ENCODE measurements at regions not wholly inside any gene's neighbourhood (a gene's known extent, or its start where the extent isn't known, plus 50 kb on each side); places are given as distances from the start of the nearest gene placed in this dataset.

DNA sequence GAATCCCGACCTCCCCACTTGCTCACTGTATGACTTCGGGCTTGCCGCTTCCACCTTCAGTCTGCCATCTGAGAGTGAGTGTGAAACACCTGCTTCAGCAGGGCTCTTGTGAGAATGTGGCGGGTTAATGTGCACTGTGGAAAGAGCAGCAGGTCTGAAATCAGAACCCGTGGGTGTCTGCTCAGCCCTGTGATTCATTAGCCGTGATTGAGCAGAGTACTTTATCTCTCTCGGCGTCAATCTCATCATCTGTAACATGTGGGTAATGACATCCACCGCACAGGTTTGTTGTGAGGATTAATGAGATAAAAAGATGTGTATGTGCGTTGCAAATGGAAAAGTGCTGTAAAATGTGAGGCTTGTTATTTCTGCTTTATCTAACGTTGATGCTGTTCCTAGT is 128.6 kb downstream of the LRATD1 start:
- 82% methylated on average over 11 of the region's 11 CpGs for WGBS
- H3K4me3 ChIP-seq (ENCODE audit: low read depth in 1 of 3, low read length in 3 of 3): no peak overlapping the region
- H3K36me3 ChIP-seq (ENCODE audit: control insufficient read depth in 4 of 4, insufficient read depth in 3 of 4, low read depth in 1 of 4, low read length in 3 of 4): no peaks in the 10 kb centered on the region
- no peaks in the 10 kb centered on the region for H3K4me1 ChIP-seq (ENCODE audit: control insufficient read depth in 4 of 4, insufficient read depth in 4 of 4, low read length in 3 of 4)
- DNase-seq (ENCODE audit: low spot score): no peak
- H3K9me3 ChIP-seq (ENCODE audit: control insufficient read depth in 4 of 4, low read length in 3 of 4): no peaks in the 10 kb centered on the region
- TF ChIP-seq TAF1 (conservative IDR thresholded peaks at IDR 0.05) (no peak), JUND (IDR thresholded peaks at IDR 0.05) (no peak), HNF4A (conservative IDR thresholded peaks at IDR 0.05) (no peak), RAD21 (IDR thresholded peaks at IDR 0.05) (no peak), RXRA (IDR thresholded peaks at IDR 0.05) (no peak), NR2F2 (IDR thresholded peaks at IDR 0.05) (no peak), FOXA1 (IDR thresholded peaks at IDR 0.05) (no peak), SP1 (IDR thresholded peaks at IDR 0.05) (no peak), FOXA2 (IDR thresholded peaks at IDR 0.05) (no peak), YY1 (IDR thresholded peaks at IDR 0.05) (no peak), GABPA (IDR thresholded peaks at IDR 0.05 in 1 of 2, conservative IDR thresholded peaks at IDR 0.05 in 1 of 2) (no peak), HNF4G (IDR thresholded peaks at IDR 0.05) (no peak), EGR1 (IDR thresholded peaks at IDR 0.05; ENCODE audit: low read depth in 2 of 2) (no peak)
- TF ChIP-seq, protein P1, sequence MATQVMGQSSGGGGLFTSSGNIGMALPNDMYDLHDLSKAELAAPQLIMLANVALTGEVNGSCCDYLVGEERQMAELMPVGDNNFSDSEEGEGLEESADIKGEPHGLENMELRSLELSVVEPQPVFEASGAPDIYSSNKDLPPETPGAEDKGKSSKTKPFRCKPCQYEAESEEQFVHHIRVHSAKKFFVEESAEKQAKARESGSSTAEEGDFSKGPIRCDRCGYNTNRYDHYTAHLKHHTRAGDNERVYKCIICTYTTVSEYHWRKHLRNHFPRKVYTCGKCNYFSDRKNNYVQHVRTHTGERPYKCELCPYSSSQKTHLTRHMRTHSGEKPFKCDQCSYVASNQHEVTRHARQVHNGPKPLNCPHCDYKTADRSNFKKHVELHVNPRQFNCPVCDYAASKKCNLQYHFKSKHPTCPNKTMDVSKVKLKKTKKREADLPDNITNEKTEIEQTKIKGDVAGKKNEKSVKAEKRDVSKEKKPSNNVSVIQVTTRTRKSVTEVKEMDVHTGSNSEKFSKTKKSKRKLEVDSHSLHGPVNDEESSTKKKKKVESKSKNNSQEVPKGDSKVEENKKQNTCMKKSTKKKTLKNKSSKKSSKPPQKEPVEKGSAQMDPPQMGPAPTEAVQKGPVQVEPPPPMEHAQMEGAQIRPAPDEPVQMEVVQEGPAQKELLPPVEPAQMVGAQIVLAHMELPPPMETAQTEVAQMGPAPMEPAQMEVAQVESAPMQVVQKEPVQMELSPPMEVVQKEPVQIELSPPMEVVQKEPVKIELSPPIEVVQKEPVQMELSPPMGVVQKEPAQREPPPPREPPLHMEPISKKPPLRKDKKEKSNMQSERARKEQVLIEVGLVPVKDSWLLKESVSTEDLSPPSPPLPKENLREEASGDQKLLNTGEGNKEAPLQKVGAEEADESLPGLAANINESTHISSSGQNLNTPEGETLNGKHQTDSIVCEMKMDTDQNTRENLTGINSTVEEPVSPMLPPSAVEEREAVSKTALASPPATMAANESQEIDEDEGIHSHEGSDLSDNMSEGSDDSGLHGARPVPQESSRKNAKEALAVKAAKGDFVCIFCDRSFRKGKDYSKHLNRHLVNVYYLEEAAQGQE (IDR thresholded peaks at IDR 0.05): no peak
- TF ChIP-seq, protein P2, sequence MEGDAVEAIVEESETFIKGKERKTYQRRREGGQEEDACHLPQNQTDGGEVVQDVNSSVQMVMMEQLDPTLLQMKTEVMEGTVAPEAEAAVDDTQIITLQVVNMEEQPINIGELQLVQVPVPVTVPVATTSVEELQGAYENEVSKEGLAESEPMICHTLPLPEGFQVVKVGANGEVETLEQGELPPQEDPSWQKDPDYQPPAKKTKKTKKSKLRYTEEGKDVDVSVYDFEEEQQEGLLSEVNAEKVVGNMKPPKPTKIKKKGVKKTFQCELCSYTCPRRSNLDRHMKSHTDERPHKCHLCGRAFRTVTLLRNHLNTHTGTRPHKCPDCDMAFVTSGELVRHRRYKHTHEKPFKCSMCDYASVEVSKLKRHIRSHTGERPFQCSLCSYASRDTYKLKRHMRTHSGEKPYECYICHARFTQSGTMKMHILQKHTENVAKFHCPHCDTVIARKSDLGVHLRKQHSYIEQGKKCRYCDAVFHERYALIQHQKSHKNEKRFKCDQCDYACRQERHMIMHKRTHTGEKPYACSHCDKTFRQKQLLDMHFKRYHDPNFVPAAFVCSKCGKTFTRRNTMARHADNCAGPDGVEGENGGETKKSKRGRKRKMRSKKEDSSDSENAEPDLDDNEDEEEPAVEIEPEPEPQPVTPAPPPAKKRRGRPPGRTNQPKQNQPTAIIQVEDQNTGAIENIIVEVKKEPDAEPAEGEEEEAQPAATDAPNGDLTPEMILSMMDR (IDR thresholded peaks at IDR 0.05; ENCODE audit: low read depth, low read length, missing input control): no peak
- TF ChIP-seq, protein P3, sequence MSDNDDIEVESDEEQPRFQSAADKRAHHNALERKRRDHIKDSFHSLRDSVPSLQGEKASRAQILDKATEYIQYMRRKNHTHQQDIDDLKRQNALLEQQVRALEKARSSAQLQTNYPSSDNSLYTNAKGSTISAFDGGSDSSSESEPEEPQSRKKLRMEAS (IDR thresholded peaks at IDR 0.05): no peak
- TF ChIP-seq, protein P4, sequence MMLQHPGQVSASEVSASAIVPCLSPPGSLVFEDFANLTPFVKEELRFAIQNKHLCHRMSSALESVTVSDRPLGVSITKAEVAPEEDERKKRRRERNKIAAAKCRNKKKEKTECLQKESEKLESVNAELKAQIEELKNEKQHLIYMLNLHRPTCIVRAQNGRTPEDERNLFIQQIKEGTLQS (IDR thresholded peaks at IDR 0.05): no peak
- TF ChIP-seq, protein P5, sequence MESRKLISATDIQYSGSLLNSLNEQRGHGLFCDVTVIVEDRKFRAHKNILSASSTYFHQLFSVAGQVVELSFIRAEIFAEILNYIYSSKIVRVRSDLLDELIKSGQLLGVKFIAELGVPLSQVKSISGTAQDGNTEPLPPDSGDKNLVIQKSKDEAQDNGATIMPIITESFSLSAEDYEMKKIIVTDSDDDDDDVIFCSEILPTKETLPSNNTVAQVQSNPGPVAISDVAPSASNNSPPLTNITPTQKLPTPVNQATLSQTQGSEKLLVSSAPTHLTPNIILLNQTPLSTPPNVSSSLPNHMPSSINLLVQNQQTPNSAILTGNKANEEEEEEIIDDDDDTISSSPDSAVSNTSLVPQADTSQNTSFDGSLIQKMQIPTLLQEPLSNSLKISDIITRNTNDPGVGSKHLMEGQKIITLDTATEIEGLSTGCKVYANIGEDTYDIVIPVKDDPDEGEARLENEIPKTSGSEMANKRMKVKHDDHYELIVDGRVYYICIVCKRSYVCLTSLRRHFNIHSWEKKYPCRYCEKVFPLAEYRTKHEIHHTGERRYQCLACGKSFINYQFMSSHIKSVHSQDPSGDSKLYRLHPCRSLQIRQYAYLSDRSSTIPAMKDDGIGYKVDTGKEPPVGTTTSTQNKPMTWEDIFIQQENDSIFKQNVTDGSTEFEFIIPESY (IDR thresholded peaks at IDR 0.05): no peak
- no peaks in the 10 kb centered on the region for H3K27me3 ChIP-seq (ENCODE audit: control insufficient read depth in 4 of 4, insufficient read depth in 4 of 4, low read length in 3 of 4)
- H3K27ac ChIP-seq (ENCODE audit: low read depth in 1 of 2, low read length in 2 of 2): no peak overlapping the region
- H3K9ac ChIP-seq (ENCODE audit: low read depth in 1 of 2, low read length in 2 of 2): no peak overlapping the region

Measured in liver (tissue), 8 donors.